ENCODE measurements at regions not wholly inside any gene's neighbourhood (a gene's known extent, or its start where the extent isn't known, plus 50 kb on each side); places are given as distances from the start of the nearest gene placed in this dataset.

GRCh38 chr4:98728871-98729270 lies 70.5 kb upstream of the TSPAN5 start:
- TF ChIP-seq EZH2 (IDR thresholded peaks at IDR 0.05) (no peak), POLR2AphosphoS5 (IDR thresholded peaks at IDR 0.05; ENCODE audit: borderline replicate concordance, low read depth, low read length) (no peak)
